ENCODE measurements at regions not wholly inside any gene's neighbourhood (a gene's known extent, or its start where the extent isn't known, plus 50 kb on each side); places are given as distances from the start of the nearest gene placed in this dataset.

- no peak overlapping the region for H3K27ac Mint-ChIP-seq (ENCODE audit: unreplicated experiment)
- H3K4me3 Mint-ChIP-seq (ENCODE audit: unreplicated experiment) = no peak overlapping the region
- no peak for TF ChIP-seq CTCF (IDR thresholded peaks at IDR 0.05)
- no peaks in the 10 kb centered on the region for H3K36me3 Mint-ChIP-seq (ENCODE audit: low read depth)
- no peaks in the 10 kb centered on the region for H3K9me3 Mint-ChIP-seq (ENCODE audit: low read depth)
- H3K27me3 Mint-ChIP-seq (ENCODE audit: low read depth) = no peaks in the 10 kb centered on the region
- DNase-seq (ENCODE audit: low spot score) = no peak
- H3K4me1 Mint-ChIP-seq (ENCODE audit: low read depth) = peaks cover 2% of the 10 kb centered on the region
Measured at GRCh38 chr11:128304666-128305485, 282.5 kb downstream of the ETS1 start.

- TF ChIP-seq CTCF (IDR thresholded peaks at IDR 0.05) = no peak
- Mint-ChIP-seq H3K4me1 (ENCODE audit: low read depth) (peaks cover 10% of the 10 kb centered on the region), H3K27me3 (ENCODE audit: low read depth) (no peaks in the 10 kb centered on the region), H3K36me3 (ENCODE audit: low read depth) (no peaks in the 10 kb centered on the region), H3K9me3 (ENCODE audit: low read depth) (no peaks in the 10 kb centered on the region), H3K4me3 (ENCODE audit: unreplicated experiment) (no peak overlapping the region), H3K27ac (ENCODE audit: unreplicated experiment) (no peak overlapping the region)
- no peak for DNase-seq (ENCODE audit: low spot score)
Measured at GRCh38 chr11:128304116-128304515, 283.2 kb downstream of the ETS1 start.

GRCh38 chr11:128303383-128303782 lies 284.0 kb downstream of the ETS1 start:
- Mint-ChIP-seq H3K36me3 (ENCODE audit: low read depth) (no peaks in the 10 kb centered on the region), H3K9me3 (ENCODE audit: low read depth) (no peaks in the 10 kb centered on the region), H3K27ac (ENCODE audit: unreplicated experiment) (no peak overlapping the region), H3K4me3 (ENCODE audit: unreplicated experiment) (no peak overlapping the region), H3K27me3 (ENCODE audit: low read depth) (no peaks in the 10 kb centered on the region), H3K4me1 (ENCODE audit: low read depth) (peaks cover 17% of the 10 kb centered on the region)
- TF ChIP-seq CTCF (IDR thresholded peaks at IDR 0.05) = no peak
- DNase-seq (ENCODE audit: low spot score) = no peak

GRCh38 chr11:128302425-128303186 lies 284.8 kb downstream of the ETS1 start:
- TF ChIP-seq CTCF (IDR thresholded peaks at IDR 0.05) = no peak
- H3K27ac Mint-ChIP-seq (ENCODE audit: unreplicated experiment) = no peak overlapping the region
- no peak for DNase-seq (ENCODE audit: low spot score)
- no peaks in the 10 kb centered on the region for H3K27me3 Mint-ChIP-seq (ENCODE audit: low read depth)
- H3K9me3 Mint-ChIP-seq (ENCODE audit: low read depth) = no peaks in the 10 kb centered on the region
- H3K4me1 Mint-ChIP-seq (ENCODE audit: low read depth) = peaks cover 25% of the 10 kb centered on the region
- H3K4me3 Mint-ChIP-seq (ENCODE audit: unreplicated experiment) = no peak overlapping the region
- H3K36me3 Mint-ChIP-seq (ENCODE audit: low read depth) = no peaks in the 10 kb centered on the region

GRCh38 chr11:128301756-128302155 lies 285.6 kb downstream of the ETS1 start:
- TF ChIP-seq CTCF (IDR thresholded peaks at IDR 0.05) = no peak
- Mint-ChIP-seq H3K27ac (ENCODE audit: unreplicated experiment) (no peak overlapping the region), H3K4me1 (ENCODE audit: low read depth) (peaks cover 34% of the 10 kb centered on the region), H3K36me3 (ENCODE audit: low read depth) (no peaks in the 10 kb centered on the region), H3K27me3 (ENCODE audit: low read depth) (no peaks in the 10 kb centered on the region), H3K4me3 (ENCODE audit: unreplicated experiment) (no peak overlapping the region), H3K9me3 (ENCODE audit: low read depth) (no peaks in the 10 kb centered on the region)
- DNase-seq (ENCODE audit: low spot score) = no peak
